ENCODE measurements at regions not wholly inside any gene's neighbourhood (a gene's known extent, or its start where the extent isn't known, plus 50 kb on each side); places are given as distances from the start of the nearest gene placed in this dataset.

DNA sequence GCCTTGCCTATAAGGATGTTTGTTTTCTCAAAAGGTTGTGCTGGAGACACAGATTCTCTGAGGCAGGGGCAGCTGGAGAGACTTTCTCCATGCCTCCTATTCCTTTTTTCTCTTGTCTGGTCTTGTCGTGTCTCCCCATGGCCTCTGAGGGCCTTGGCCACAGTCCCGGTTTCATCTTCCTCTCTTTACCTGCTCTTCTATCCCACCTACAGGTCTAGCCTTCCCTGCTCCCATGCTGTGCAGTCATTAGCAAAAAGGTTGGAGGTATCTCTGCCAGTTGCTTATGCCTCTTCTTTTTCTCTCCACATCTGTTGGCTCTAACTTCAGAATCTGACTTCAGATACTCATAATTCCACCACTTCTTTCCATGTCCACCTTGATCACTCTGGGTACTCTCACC, 191.1 kb downstream of the IL20RB start:
- no peaks in the 10 kb centered on the region for H3K4me1 ChIP-seq (ENCODE audit: insufficient read depth, low read length)
- POLR2A ChIA-PET = no interaction called here
- H3K9ac ChIP-seq (ENCODE audit: insufficient read depth, low read depth, low read length) = no peak overlapping the region
- no TSS peak for BruUV-seq (replicated peaks)
- in situ Hi-C loops (cut with HindIII; ENCODE audit: extremely low pct_ligation_motif_present, low pct_unique_long_range_greater_than_20kb) = no loop called here
- CTCF ChIA-PET (ENCODE audit: low intra/inter-chr PET ratio, low total read pairs) = no interaction called here
- intact Hi-C loops (cut with micrococcal nuclease; ENCODE audit: unreplicated experiment) = no loop called here
- WGBS (ENCODE audit: low lambda C conversion rate) = 2% methylated on average over 2 of the region's 2 CpGs
- H3K4me2 ChIP-seq (ENCODE audit: low read depth, low read length) = no peak overlapping the region
- TF ChIP-seq GPBP1L1 (CRISPR knock-in tag; IDR thresholded peaks at IDR 0.05) (no peak), SNAPC2 (CRISPR knock-in tag; IDR thresholded peaks at IDR 0.05) (no peak), SMAD3 (CRISPR knock-in tag; IDR thresholded peaks at IDR 0.05) (no peak), KAT2B (IDR thresholded peaks at IDR 0.05; ENCODE audit: borderline replicate concordance, low read depth, low read length) (no peak), THAP9 (CRISPR knock-in tag; IDR thresholded peaks at IDR 0.05; ENCODE audit: borderline replicate concordance) (no peak), ZNF331 (CRISPR knock-in tag; IDR thresholded peaks at IDR 0.05) (no peak), ZSCAN30 (CRISPR knock-in tag; IDR thresholded peaks at IDR 0.05) (no peak), TSC22D2 (CRISPR knock-in tag; IDR thresholded peaks at IDR 0.05; ENCODE audit: borderline replicate concordance) (no peak)
- TF ChIP-seq, protein P1, sequence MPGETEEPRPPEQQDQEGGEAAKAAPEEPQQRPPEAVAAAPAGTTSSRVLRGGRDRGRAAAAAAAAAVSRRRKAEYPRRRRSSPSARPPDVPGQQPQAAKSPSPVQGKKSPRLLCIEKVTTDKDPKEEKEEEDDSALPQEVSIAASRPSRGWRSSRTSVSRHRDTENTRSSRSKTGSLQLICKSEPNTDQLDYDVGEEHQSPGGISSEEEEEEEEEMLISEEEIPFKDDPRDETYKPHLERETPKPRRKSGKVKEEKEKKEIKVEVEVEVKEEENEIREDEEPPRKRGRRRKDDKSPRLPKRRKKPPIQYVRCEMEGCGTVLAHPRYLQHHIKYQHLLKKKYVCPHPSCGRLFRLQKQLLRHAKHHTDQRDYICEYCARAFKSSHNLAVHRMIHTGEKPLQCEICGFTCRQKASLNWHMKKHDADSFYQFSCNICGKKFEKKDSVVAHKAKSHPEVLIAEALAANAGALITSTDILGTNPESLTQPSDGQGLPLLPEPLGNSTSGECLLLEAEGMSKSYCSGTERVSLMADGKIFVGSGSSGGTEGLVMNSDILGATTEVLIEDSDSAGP (CRISPR knock-in tag; IDR thresholded peaks at IDR 0.05; ENCODE audit: borderline replicate concordance) = no peak
- ATAC-seq (no peak), DNase-seq (ENCODE audit: low spot score) (no peak), FAIRE-seq (no peak)
- no peaks in the 10 kb centered on the region for H3K79me2 ChIP-seq (ENCODE audit: insufficient read depth, low read length)
- H4K20me1 ChIP-seq (ENCODE audit: insufficient read depth, low read length) = no peaks in the 10 kb centered on the region
- H3K4me3 ChIP-seq (replicated peaks in 1 of 3; ENCODE audit: insufficient read depth in 1 of 3, low read depth in 2 of 3, low read length in 3 of 3) = no peak overlapping the region
- H3K9me3 ChIP-seq (ENCODE audit: low read length) = no peaks in the 10 kb centered on the region
- no peaks in the 10 kb centered on the region for H3K36me3 ChIP-seq (replicated peaks in 1 of 2; ENCODE audit: control insufficient read depth in 1 of 2, insufficient read depth in 2 of 2, low read length in 2 of 2)
- no peak overlapping the region for H3K27ac ChIP-seq (ENCODE audit: extremely low read length, insufficient read depth, low read length)
- H2AFZ ChIP-seq (ENCODE audit: low read length) = no peak overlapping the region
- no peaks in the 10 kb centered on the region; a peak in 2 of 5 replicates for H3K27me3 ChIP-seq (ENCODE audit: control insufficient read depth in 1 of 2, insufficient read depth in 2 of 2, low read length in 2 of 2)

All from HepG2 (cell line).